HUDEP-2 (cell line): ENCODE measurements at regions not wholly inside any gene's neighbourhood (a gene's known extent, or its start where the extent isn't known, plus 50 kb on each side); places are given as distances from the start of the nearest gene placed in this dataset.

Experiments
- DNase-seq, 76 experiments: peaks; one replicate each; lab custom pipeline; 2025; ENCODE audit not compliant: unreplicated experiment in 76 of 76; lab: John Stamatoyannopoulos, UW

- DNase-seq = no peak
Observed at GRCh38 chr6:137729866-137730629, 137.0 kb upstream of the TNFAIP3 start.

- no peak for DNase-seq
Observed at GRCh38 chr6:137731600-137731959, 135.5 kb upstream of the TNFAIP3 start.

- DNase-seq = no peak
Observed at GRCh38 chr6:137731960-137732616, 135.0 kb upstream of the TNFAIP3 start.

- no peak for DNase-seq
Observed at GRCh38 chr6:137733372-137733771, 133.7 kb upstream of the TNFAIP3 start.

GRCh38 chr6:137734005-137734874 is 132.8 kb upstream of the TNFAIP3 start:
- DNase-seq = no peak

- no peak for DNase-seq
Observed at GRCh38 chr6:137734875-137735182, 132.2 kb upstream of the TNFAIP3 start.

GRCh38 chr6:137736048-137736818 is 130.8 kb upstream of the TNFAIP3 start:
- DNase-seq = no peak

- DNase-seq = no peak
Observed at GRCh38 chr6:137736911-137737310, 130.1 kb upstream of the TNFAIP3 start.

GRCh38 chr6:137737836-137738596 is 129.0 kb upstream of the TNFAIP3 start:
- DNase-seq = no peak

- DNase-seq = no peak
Observed at GRCh38 chr6:137738931-137739504, 128.0 kb upstream of the TNFAIP3 start.

- no peak for DNase-seq
Observed at GRCh38 chr6:137739544-137739943, 127.5 kb upstream of the TNFAIP3 start.

GRCh38 chr6:137740091-137740755 is 126.8 kb upstream of the TNFAIP3 start:
- DNase-seq = no peak

- no peak for DNase-seq
Observed at GRCh38 chr6:137740967-137741761, 125.9 kb upstream of the TNFAIP3 start.

GRCh38 chr6:137743493-137743892 is 123.6 kb upstream of the TNFAIP3 start:
- no peak for DNase-seq

GRCh38 chr6:137744877-137745276 is 122.2 kb upstream of the TNFAIP3 start:
- no peak for DNase-seq

GRCh38 chr6:137745321-137745720 is 121.7 kb upstream of the TNFAIP3 start:
- no peak for DNase-seq

- no peak for DNase-seq
Observed at GRCh38 chr6:137746264-137746663, 120.8 kb upstream of the TNFAIP3 start.

GRCh38 chr6:137749696-137750211 is 117.3 kb upstream of the TNFAIP3 start:
- DNase-seq = no peak
